Keratinocyte (primary cell): ENCODE measurements at regions not wholly inside any gene's neighbourhood (a gene's known extent, or its start where the extent isn't known, plus 50 kb on each side); places are given as distances from the start of the nearest gene placed in this dataset.

Source experiments
- EZH2 ChIP-seq: IDR thresholded peaks from one replicate; pipeline ENCODE4 v1.6.1; 2012; ENCODE audit warnings: inconsistent platforms, mild to moderate bottlenecking, low read length, moderate library complexity
- TF ChIP-seq, protein P1 (sequence below), 3 experiments: IDR thresholded peaks in 1 of 3; conservative IDR thresholded peaks in 1 of 3; optimal IDR thresholded peaks in 1 of 3; 2 replicates in 2 of 3; 3 replicates in 1 of 3; pipeline versions ENCODE3 to v1.5.1; 2011; ENCODE audit warnings: low read length in 3 of 3, mild to moderate bottlenecking in 3 of 3, moderate library complexity in 2 of 3, control low read depth in 1 of 3, inconsistent platforms in 1 of 3; ENCODE audit not compliant: insufficient read depth in 2 of 3; ENCODE audit errors: extremely low read depth in 1 of 3

DNA sequence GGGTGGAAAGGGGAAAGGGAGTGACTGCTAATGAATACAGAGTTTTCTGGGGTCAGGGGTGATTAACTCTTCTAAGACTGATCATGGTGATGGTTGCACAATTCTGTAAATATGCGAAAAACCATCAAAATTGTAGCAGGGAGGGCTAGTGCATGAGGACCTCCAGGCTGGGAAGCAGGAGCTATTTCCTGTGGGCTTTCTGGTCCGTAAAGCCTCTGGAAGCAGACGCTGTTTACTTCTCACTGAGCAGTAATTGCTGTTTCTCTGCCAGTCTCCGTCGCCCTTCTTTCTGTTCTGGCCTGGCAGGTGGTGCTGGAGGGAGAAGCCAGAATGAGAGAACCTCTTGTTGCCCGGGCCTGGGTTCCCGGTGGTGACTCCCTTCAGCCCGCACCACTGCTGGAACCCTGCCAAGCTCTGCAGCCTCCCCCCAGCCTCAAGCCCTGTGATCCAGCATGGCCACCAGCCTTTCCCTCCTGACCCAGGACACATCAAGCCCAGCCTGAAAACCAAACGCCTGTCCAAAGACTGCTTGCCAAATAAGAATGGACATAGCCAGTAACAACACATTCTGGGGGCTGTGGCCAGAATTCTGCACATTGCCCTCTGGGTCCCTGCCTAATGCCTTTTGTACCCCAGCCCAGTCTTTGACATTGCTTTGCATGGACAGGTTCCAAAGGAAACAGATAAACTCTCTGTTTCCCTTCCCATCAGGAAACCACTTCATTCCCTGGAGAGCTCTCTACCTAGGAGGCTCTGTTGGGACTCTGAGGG lies 201.0 kb upstream of the NAV2 start:
- TF ChIP-seq, protein P1, sequence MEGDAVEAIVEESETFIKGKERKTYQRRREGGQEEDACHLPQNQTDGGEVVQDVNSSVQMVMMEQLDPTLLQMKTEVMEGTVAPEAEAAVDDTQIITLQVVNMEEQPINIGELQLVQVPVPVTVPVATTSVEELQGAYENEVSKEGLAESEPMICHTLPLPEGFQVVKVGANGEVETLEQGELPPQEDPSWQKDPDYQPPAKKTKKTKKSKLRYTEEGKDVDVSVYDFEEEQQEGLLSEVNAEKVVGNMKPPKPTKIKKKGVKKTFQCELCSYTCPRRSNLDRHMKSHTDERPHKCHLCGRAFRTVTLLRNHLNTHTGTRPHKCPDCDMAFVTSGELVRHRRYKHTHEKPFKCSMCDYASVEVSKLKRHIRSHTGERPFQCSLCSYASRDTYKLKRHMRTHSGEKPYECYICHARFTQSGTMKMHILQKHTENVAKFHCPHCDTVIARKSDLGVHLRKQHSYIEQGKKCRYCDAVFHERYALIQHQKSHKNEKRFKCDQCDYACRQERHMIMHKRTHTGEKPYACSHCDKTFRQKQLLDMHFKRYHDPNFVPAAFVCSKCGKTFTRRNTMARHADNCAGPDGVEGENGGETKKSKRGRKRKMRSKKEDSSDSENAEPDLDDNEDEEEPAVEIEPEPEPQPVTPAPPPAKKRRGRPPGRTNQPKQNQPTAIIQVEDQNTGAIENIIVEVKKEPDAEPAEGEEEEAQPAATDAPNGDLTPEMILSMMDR (optimal IDR thresholded peaks at IDR 0.05 in 1 of 3, IDR thresholded peaks at IDR 0.05 in 1 of 3, conservative IDR thresholded peaks at IDR 0.05 in 1 of 3; ENCODE audit: extremely low read depth in 1 of 3, insufficient read depth in 2 of 3, low read length in 3 of 3), result no peak
- TF ChIP-seq EZH2, result no peak
